HG03571 (cell line): ENCODE measurements at regions not wholly inside any gene's neighbourhood (a gene's known extent, or its start where the extent isn't known, plus 50 kb on each side); places are given as distances from the start of the nearest gene placed in this dataset.
"Not testable (repeated sequence)": the region's sequence is repeated elsewhere in the genome, so short reads cannot be mapped to it uniquely, and the experiment has no call there.

Source experiments
- ATAC-seq: cut with Tn5 transposase; IDR thresholded peaks from one replicate; pipeline ENCODE4 v1.9.1; 2021; ENCODE audit not compliant: unreplicated experiment

DNA sequence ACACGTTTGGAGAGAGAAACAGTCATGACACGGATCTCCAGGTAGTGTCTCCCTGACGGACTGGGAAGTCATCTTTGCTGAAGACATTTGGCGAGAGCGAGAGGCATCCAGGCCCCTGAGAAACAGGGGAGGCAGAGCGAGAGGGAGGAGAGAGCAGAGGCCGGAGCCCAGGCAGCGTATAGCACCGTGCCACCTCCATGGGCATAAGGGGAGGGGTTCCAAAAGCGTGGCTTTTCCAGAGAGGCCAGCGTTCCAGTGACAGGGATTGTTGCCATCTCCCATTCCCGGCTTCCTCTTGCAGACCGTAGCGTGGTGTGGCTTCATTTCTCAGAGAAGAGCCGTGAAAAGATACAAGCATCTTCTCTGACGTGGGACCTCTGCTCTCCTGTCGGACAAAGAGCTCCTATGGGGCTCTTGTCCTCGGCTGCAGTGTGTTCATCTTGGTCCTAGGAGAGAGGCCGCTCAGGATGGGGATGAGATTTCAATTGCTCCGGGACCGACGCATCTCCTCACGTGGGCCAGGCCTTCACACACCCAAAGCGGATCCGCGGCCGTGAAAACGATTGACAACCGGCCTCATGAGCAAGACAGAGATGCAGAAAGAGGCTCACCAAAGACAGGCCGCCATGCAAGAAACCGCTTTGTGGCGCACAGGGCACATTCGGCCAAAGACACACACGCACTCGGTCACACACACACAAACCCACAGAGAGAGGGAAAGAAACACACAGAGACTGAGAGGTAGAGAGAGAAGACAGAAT is 170.5 kb upstream of the ZNF337 start:
- not testable (repeated sequence) for ATAC-seq

DNA sequence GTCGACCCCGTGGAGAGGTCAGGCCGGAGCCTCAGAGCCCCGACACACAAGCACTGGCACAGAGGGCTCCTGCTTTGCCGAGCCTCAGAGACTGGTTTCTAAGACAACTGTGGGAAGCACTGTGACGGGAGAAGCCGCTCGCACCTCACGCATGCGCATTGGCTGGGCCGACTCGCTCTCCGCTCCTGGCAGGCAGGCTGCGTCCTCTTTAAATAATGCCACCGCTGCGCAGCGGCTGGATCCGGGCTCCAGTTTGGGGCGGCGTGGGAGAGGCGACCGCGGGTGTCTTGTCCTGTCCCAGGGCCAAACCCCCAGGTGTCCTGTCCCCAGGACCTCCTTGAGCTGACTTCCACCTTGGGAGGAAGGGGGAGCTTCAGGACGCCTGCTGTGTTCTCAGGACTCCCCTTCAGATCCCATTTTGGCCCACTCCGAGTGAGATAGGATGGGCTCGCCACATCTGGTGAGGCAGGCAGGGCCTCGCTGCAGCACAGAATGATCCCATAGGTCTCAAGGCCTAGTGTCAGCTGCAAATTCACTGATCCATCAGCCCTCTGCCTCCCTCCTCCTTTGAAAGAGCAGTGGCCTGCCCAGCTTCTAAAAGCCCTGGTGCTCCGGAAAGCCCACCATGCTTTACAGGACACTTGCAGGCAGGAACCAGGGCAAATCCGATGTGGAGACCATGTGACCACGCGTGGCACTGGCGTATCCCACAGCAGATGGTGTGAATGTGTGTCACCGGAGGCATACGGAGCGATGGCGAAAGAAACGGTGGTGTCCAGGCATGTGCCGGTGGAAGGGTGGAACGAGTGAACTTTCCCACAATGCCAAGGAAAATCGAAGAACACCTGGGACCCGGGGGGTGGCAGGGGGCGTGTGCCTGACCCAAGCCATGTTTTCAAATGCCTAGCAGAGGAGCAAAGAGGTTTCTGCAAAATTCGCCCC is 169.3 kb upstream of the ZNF337 start:
- no peak for ATAC-seq

DNA sequence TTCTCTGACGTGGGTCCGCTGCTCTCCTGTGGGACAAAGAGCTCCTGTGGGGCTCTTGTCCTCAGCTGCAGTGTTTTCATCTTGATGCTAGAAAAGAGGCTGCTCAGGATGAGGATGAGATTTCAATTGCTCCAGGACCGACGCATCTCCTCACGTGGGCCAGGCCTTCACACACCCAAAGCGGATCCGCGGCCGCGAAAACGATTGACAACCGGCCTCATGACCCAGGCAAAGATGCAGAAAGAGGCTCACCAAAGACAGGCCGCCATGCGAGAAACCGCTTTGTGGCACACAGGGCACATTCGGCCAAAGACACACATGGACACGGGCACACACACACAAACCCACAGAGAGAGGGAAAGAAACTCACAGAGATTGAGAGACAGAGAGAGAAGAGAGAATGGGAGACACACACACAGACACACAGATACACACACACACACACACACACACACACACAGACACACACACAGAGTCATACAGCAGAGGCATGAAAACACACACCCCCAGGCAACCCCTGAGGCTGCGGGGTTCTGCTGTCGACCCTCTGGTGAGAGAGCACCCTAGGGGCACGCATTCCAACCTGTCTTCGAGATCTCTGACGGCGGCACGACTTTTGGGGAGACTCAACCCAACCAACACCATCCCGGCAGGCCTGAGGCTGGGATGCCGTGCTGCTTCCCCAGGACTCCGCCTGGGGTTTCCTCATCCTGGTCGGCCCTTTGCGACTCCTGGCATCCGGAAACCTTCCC is 168.5 kb upstream of the ZNF337 start:
- not testable (repeated sequence) for ATAC-seq

DNA sequence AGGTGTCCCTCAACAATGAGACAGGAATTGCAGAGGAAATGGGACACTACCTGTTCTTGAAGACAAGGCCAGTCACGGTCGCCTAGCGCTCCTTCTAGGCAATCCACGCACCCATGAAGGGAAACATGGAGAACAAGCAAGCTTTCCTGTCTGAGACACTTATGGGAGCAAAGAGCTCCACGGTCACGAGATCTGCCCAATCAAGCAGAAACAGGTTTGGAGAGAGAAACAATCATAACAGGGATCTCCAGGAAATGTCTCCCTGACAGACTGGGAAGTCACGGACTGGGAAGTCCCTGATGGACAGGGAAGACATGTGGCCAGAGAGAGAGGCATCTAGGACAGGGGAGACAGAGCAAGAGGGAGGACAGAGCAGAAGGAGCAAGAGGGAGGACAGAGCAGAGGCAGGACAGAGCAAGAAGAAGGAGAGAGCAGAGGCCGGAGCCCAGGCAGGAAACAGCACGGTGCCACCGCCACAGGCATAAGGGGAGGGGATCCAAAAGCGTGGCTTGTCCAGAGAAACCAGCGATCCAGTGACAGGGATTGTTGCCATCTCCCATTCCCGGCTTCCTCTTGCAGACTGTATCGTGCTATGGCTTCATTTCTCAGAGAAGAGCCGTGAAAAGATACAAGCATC is 167.8 kb upstream of the ZNF337 start:
- ATAC-seq: no peak

DNA sequence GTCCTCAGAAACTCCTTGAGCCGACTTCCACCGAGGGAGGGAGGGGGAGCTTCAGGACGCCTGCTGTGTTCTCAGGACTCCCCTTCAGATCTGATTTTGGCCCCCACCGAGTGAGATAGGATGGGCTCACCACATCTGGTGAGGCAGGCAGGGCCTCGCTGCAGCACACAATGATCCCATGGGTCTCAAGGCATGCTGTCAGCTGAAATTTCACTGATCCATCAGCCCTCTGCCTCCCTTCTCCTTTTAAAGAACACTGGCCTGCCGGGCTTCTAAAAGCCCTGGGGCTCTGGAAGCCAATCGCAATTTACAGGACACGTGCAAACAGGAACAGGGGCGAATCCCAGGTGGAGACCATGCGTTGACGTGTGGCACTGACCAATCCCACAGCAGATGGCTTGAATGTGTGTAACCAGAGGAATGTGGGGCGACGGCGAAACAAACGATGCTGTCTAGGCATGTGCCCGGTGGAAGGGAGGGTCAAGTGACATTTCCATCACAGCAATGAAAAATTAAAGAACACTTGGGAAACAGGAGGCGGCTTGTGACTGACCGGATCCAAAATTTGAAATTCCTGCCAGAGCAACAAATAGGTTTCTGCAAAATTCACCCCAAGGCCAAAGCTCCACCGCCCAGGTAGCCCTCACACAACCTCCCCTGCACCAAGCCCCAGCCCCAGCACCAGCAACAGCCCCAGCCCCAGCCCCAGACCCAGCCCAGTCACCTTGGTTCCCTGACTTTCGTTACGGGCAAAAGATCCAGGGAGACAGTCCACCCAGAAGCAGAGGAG is 167.1 kb upstream of the ZNF337 start:
- no peak for ATAC-seq

DNA sequence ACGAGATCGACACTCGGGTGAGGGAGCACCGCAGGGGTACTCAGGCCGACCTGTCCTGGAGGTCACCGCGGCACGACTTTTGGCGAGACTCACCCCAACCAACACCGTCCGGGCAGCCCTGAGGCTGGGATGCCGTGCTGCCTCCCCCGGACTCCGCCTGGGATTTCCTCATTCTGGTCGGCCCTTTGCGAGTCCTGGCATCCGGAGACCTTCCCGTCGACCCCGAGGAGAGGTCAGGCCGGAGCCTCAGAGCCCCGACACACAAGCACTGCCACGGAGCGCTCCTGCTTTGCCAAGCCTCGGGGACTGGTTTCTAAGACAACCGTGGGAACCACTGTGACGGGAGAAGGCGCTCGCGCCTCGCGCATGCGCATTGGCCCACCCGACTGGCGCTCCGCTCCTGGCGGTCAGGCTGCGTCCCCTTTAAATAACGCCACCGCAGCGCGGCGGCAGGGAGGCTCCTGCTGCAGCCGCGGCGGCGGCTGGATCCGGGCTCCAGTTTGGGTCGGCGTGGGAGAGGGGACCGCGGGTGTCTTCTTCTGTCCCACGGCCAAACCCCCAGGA is 166.4 kb upstream of the ZNF337 start:
- peak; percentile 56 for ATAC-seq

DNA sequence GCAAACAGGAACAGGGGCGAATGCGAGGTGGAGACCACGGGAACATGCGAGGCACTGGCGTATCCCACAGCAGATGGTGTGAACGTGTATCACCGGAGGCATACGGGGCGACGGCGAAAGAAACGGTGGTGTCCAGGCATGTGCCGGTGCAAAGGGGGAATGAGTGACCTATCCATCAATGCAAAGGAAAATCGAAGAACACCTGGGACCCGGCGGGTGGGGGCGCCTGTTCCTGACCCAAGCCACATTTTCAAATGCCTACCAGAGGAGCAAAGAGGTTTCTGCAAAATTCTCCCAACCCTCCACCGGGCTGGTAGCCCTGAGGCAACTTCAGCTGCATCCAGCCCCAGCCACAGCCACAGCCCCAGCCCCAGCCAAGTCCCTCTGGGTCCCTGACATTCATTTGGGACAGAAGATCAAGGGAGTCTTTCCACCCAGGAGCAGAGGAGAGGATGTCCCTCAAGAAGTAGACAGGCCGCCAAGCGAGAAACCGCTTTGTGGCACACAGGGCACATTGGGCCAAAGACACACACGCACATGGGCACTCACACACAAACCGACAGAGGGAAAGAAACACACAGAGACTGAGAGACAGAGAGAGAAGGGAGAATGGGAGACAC is 164.0 kb upstream of the ZNF337 start:
- no peak for ATAC-seq

DNA sequence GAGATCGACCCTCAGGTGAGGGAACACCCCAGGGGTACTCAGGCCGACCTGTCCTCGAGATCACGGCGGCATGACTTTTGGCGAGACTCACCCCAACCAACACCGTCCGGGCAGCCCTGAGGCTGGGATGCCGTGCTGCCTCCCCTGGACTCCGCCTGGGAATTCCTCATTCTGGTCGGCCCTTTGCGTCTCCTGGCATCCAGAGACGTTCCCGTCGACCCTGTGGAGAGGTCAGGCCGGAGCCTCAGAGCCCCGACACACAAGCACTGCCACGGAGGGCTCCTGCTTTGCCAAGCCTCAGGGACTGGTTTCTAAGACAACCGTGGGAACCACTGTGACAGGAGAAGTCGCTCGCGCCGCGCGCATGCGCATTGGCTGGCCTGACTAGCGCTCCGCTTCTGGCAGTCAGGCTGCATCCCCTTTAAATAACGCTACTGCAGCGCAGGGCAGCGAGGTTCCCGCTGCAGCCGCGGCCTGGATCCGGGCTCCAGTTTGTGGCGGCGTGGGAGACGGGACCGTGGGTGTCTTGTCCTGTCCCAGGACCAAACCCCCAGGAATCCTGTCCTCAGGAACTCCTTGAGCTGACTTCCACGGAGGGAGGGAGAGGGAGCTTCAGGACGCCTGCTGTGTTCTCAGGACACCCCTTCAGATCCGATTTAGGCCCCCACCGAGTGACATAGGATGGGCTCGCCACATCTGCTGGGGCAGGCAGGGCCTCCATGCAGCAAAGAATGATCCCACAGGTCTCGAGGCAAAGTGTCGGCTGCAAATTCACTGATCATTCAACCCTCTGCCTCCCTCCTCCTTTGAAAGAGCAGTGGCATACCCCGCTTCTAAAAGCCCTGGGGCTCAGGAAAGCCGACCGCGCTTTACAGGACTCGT is 163.2 kb upstream of the ZNF337 start:
- no peak for ATAC-seq

DNA sequence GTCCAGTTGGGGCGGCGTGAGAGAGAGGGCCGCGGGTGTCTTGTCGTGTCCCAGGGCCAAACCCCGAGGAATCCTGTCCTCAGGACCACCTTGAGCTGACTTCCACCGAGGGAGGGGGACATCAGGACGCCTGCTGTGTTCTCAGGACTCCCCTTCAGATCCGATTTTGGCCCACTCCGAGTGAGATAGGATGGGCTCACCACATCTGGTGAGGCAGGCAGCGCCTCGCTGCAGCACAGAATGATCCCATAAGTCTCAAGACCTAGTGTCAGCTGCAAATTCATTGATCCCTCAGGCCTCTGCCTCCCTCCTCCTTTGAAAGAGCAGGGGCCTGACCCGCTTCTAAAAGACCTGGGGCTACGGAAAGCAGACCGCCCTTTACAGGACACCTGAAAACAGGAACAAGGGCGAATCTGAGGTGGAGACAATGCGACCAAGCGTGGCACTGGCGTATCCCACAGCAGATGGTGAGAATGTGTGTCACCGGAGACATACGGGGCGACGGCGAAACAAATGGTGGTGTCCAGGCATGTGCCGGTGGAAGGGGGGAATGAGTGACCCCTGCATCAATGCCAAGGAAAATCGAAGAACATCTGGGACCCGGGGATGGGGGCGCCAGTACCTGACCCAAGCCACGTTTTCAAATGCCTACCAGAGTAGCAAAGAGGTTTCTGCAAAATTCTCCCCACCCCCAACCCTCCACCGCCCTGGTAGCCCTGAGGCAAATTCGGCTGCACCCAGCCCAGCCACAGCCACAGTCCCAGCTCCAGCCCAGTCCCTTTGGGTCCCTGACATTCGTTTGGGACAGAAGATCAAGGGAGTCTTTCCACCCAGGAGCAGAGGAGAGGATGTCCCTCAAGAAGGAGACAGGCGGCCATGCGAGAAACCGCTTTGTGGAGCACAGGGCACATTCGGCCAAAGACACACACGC is 162.1 kb upstream of the ZNF337 start:
- no peak for ATAC-seq

DNA sequence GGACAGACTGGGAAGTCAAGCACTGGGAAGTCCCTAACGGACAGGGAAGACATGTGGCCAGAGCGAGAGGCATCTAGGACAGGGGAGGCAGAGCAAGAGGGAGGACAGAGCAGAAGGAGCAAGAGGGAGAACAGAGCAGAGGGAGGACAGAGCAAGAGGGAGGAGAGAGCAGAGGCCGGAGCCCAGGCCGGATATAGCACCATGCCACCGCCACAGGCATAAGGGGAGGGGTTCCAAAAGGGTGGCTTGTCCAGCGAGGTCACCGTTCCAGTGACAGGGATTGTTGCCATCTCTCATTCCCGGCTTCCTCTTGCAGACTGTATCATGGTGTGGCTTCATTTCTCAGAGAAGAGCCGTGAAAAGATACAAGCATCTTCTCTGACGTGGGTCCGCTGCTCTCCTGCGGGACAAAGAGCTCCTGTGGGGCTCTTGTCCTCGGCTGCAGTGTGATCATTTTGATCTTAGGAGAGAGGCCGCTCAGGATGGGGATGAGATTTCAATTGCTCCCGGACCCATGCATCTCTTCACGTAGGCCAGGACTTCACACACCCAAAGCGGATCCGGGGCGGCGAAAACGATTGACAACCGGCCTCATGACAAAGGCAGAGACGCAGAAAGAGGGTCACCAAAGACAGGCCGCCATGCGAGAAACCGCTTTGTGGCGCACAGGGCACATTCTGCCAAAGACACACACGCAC is 160.6 kb upstream of the ZNF337 start:
- not testable (repeated sequence) for ATAC-seq

DNA sequence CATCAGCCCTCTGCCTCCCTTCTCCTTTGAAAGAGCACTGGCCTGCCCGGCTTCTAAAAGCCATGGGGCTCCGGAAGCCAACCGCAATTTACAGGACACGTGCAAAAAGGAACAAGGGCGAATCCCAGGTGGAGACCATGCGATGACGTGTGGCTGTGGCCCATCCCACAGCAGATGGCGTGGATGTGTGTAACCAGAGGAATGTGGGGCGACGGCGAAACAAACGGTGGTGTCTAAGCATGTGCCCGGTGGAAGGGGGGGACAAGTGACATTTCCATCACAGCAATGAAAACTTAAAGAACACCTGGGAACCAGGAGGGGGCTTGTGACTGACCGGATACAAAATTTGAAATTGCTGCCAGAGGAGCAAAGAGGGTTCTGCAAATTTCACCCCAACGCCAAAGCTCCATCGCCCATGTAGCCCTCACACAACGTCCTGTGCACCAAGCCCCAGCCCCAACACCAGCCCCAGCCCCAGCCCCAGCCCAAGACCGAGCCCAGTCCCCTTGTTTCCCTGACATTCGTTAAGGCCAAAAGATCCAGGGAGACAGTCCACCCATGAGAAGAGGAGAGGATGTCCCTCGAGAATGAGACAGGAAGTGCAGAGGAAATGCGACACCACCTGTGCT is 159.7 kb upstream of the ZNF337 start:
- ATAC-seq: no peak

DNA sequence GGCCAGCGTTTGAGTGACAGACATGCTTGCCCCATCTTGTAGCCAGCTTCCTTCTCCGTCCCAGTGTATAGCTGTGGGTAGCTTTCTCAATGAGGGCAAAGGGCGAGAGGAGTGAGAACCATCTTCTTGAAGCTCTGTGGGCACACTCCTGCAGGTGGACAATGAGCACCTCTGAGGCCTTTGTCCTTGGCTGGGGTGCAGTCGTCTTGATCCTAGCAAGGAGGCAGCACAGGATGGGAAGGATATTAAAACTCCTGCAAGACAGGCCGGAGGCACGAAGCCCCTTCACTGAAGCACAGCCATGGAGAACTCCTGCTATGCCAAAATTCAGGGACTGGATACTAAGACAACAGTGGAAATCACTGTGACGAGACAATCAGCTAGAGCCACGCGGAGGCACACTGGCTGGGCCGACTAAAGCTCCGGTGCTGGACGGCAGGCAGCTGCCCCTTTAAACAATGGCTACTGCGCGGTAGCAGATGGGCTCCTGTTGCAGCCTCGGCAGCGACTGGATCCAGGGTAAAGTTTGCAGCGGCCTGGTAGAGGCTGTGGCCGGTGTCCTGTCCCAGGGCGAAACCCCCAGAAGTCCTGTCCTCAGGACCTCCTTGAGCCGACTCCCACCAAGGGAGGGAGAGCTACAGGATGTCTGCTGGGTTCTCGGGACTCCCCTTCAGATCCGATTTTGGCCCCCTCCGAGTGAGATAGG is 159.0 kb upstream of the ZNF337 start:
- ATAC-seq: not testable (repeated sequence)

DNA sequence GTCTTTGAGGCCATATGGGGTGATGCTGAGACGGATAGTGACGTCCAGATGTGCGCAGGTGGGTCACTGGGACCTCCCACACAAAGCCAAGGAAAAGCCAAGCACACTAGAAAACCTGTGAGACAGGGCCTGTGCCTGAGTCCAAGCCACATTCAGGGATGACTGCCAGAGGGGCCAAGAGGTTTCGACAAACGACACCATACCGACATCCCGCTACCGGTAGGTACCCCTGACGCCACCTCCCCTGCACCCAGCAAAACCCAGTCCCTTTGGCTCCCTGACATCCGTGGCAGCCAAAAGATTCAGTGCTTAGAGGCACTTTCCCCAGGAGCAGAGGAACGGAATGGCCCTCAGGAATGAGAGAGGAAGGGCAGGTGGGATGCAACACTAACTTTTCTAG is 158.0 kb upstream of the ZNF337 start:
- not testable (repeated sequence) for ATAC-seq

DNA sequence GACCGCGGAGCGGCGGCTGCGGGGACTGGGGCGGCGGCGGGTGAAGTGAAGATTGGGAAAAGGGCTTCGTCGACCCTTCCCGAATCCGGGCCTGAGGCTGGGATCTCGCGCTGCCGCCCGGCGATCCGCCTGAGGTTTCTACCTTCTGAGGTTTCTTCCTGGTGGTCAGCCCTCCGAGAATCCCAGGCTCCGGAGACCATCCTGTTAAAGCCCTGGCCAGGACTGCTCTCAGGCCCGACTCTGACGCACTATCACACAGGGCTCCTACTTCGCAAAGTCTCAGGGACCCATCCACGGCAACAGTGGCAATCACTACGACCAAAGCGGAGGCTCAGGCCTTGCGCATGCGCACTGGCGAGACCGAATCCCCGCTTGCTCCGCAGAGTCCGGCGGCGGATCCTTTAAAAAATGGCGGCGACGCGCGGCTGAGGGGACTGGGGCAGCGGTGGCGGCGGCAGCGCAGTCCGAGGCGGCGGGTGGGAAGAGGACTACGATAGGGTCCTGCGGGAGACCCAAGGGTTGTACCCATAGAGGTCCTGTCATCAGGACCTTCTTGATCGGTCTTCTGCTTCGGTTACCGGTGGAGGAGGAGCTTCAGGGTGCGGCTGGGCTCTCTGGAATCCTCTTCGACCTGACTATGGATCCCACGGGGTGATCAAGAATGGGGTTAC is 157.2 kb upstream of the ZNF337 start:
- ATAC-seq: not testable (repeated sequence)
